ENCODE measurements at regions not wholly inside any gene's neighbourhood (a gene's known extent, or its start where the extent isn't known, plus 50 kb on each side); places are given as distances from the start of the nearest gene placed in this dataset.

GRCh38 chr16:55130456-55130855, 193.5 kb upstream of the IRX6 start:
- Mint-ChIP-seq H3K27ac (ENCODE audit: unreplicated experiment) (no peak overlapping the region), H3K27me3 (ENCODE audit: unreplicated experiment) (no peaks in the 10 kb centered on the region), H3K4me3 (ENCODE audit: low read depth, unreplicated experiment) (no peak overlapping the region), H3K4me1 (ENCODE audit: low read depth, unreplicated experiment) (no peaks in the 10 kb centered on the region), H3K9me3 (ENCODE audit: low read depth, unreplicated experiment) (no peaks in the 10 kb centered on the region), H3K36me3 (ENCODE audit: insufficient read depth, unreplicated experiment) (no peaks in the 10 kb centered on the region)
- no peak for DNase-seq
- no TSS peak for BruUV-seq (replicated peaks)
- no peak for TF ChIP-seq CTCF (IDR thresholded peaks at IDR 0.05; ENCODE audit: unreplicated experiment)
- CTCF ChIA-PET: no interaction called here
- intact Hi-C loops (cut with micrococcal nuclease; ENCODE audit: unreplicated experiment): no loop called here

GRCh38 chr16:55130911-55131310, 193.1 kb upstream of the IRX6 start:
- no peak for DNase-seq
- H3K36me3 Mint-ChIP-seq (ENCODE audit: insufficient read depth, unreplicated experiment): no peaks in the 10 kb centered on the region
- H3K27ac Mint-ChIP-seq (ENCODE audit: unreplicated experiment): no peak overlapping the region
- no peak for TF ChIP-seq CTCF (IDR thresholded peaks at IDR 0.05; ENCODE audit: unreplicated experiment)
- H3K4me3 Mint-ChIP-seq (ENCODE audit: low read depth, unreplicated experiment): no peak overlapping the region
- CTCF ChIA-PET: no interaction called here
- intact Hi-C loops (cut with micrococcal nuclease; ENCODE audit: unreplicated experiment): no loop called here
- no peaks in the 10 kb centered on the region for H3K4me1 Mint-ChIP-seq (ENCODE audit: low read depth, unreplicated experiment)
- H3K27me3 Mint-ChIP-seq (ENCODE audit: unreplicated experiment): no peaks in the 10 kb centered on the region
- BruUV-seq (replicated peaks): no TSS peak
- no peaks in the 10 kb centered on the region for H3K9me3 Mint-ChIP-seq (ENCODE audit: low read depth, unreplicated experiment)

GRCh38 chr16:55133654-55134053, 190.3 kb upstream of the IRX6 start:
- CTCF ChIA-PET: no interaction called here
- Mint-ChIP-seq H3K9me3 (ENCODE audit: low read depth, unreplicated experiment) (no peaks in the 10 kb centered on the region), H3K27me3 (ENCODE audit: unreplicated experiment) (peaks cover 19% of the 10 kb centered on the region), H3K4me3 (ENCODE audit: low read depth, unreplicated experiment) (no peak overlapping the region), H3K27ac (ENCODE audit: unreplicated experiment) (no peak overlapping the region), H3K36me3 (ENCODE audit: insufficient read depth, unreplicated experiment) (no peaks in the 10 kb centered on the region), H3K4me1 (ENCODE audit: low read depth, unreplicated experiment) (no peaks in the 10 kb centered on the region)
- no peak for DNase-seq
- intact Hi-C loops (cut with micrococcal nuclease; ENCODE audit: unreplicated experiment): no loop called here
- no TSS peak for BruUV-seq (replicated peaks)
- no peak for TF ChIP-seq CTCF (IDR thresholded peaks at IDR 0.05; ENCODE audit: unreplicated experiment)

- intact Hi-C loops (cut with micrococcal nuclease; ENCODE audit: unreplicated experiment): no loop called here
- no peaks in the 10 kb centered on the region for H3K9me3 Mint-ChIP-seq (ENCODE audit: low read depth, unreplicated experiment)
- no peak for TF ChIP-seq CTCF (IDR thresholded peaks at IDR 0.05; ENCODE audit: unreplicated experiment)
- H3K4me1 Mint-ChIP-seq (ENCODE audit: low read depth, unreplicated experiment): no peaks in the 10 kb centered on the region
- no peak for DNase-seq
- no peaks in the 10 kb centered on the region for H3K36me3 Mint-ChIP-seq (ENCODE audit: insufficient read depth, unreplicated experiment)
- CTCF ChIA-PET: no interaction called here
- no TSS peak for BruUV-seq (replicated peaks)
- H3K4me3 Mint-ChIP-seq (ENCODE audit: low read depth, unreplicated experiment): no peak overlapping the region
- no peak overlapping the region for H3K27ac Mint-ChIP-seq (ENCODE audit: unreplicated experiment)
- H3K27me3 Mint-ChIP-seq (ENCODE audit: unreplicated experiment): peaks cover 29% of the 10 kb centered on the region
These were observed 187.4 kb upstream of the IRX6 start for GRCh38 chr16:55136356-55137150.
